Large intestine (tissue), 3 donors: ENCODE measurements at regions not wholly inside any gene's neighbourhood (a gene's known extent, or its start where the extent isn't known, plus 50 kb on each side); places are given as distances from the start of the nearest gene placed in this dataset.
"Not testable (repeated sequence)": the region's sequence is repeated elsewhere in the genome, so short reads cannot be mapped to it uniquely, and the experiment has no call there.

Experiments used
- DNase-seq, 2 donors: peaks; one replicate each; pipeline versions ENCODE4 v3.0.0 to v3.0.0-alpha.2; 2013
- H3K27ac ChIP-seq: one replicate; pipeline ENCODE4 v1.5.1; 2013; ENCODE audit warnings: low read length
- H3K27me3 ChIP-seq: 2 replicates; pipeline ENCODE4 v1.6.1; 2013; ENCODE audit warnings: low read length; ENCODE audit not compliant: control insufficient read depth, insufficient read depth
- H3K36me3 ChIP-seq: 2 replicates; pipeline ENCODE4 v1.6.1; 2013; ENCODE audit warnings: low read length; ENCODE audit not compliant: control insufficient read depth, insufficient read depth
- H3K4me1 ChIP-seq: one replicate; pipeline ENCODE4 v1.6.1; 2013; ENCODE audit warnings: low read length; ENCODE audit not compliant: control insufficient read depth, insufficient read depth
- H3K4me3 ChIP-seq: one replicate; pipeline ENCODE4 v1.5.1; 2013; ENCODE audit warnings: low read length
- H3K9me3 ChIP-seq: one replicate; pipeline ENCODE4 v1.6.1; 2013; ENCODE audit warnings: mild to moderate bottlenecking, low read depth, low read length, moderate library complexity; ENCODE audit not compliant: control insufficient read depth
- WGBS: methylation state at CpG from one replicate; pipeline ENCODE4 v1.1.5; 2013; ENCODE audit warnings: low lambda C conversion rate; ENCODE audit not compliant: insufficient coverage; 5-methylcytosine and 5-hydroxymethylcytosine counted together

DNA sequence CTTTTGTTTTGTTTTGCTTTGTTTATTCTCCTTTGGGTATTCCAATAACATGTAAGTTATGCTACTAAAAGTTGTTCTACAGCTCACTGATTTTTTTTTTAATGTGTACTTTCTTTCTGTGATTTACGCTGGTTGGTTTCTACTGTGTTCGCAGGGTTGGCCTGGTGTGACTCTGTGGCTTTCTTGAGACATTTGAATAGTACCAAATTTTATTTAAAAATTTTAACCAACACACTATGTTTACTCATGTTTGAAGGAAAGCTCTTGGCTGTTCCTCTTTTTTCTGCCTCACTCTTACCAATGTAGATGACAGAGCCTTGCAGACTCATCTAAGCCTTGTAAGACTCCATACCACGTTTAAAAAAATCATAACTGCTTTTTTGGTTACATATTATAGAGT is 1784.9 kb upstream of the DEFB115 start:
- H3K27me3 ChIP-seq, result no peaks in the 10 kb centered on the region
- 70% methylated on average over 2 of the region's 3 CpGs for WGBS
- no peak for DNase-seq

GRCh38 chr20:29492840-29493239 is 1764.6 kb upstream of the DEFB115 start:
- not testable (repeated sequence) for H3K4me3 ChIP-seq, DNase-seq, H3K9me3 ChIP-seq, H3K4me1 ChIP-seq, H3K27me3 ChIP-seq, H3K27ac ChIP-seq, H3K36me3 ChIP-seq
- WGBS, result no CpG with 5 or more reads among the region's 4 CpGs

More for the DNA sequence above, 1784.9 kb upstream of the DEFB115 start:
- Histone ChIP-seq H3K27ac (no peak overlapping the region), H3K4me3 (no peak overlapping the region), H3K4me1 (no peaks in the 10 kb centered on the region), H3K9me3 (no peaks in the 10 kb centered on the region), H3K36me3 (no peaks in the 10 kb centered on the region)

GRCh38 chr20:29496767-29497166 is 1760.7 kb upstream of the DEFB115 start:
- not testable (repeated sequence) for H3K36me3 ChIP-seq, H3K27ac ChIP-seq, H3K4me3 ChIP-seq, H3K9me3 ChIP-seq, H3K4me1 ChIP-seq, DNase-seq, H3K27me3 ChIP-seq
- WGBS, result no CpG with 5 or more reads among the region's 27 CpGs

GRCh38 chr20:29497261-29497671 is 1760.2 kb upstream of the DEFB115 start:
- peak in 1 of 2 donors; percentile 12 for DNase-seq

GRCh38 chr20:29497684-29498083 is 1759.8 kb upstream of the DEFB115 start:
- H3K4me3 ChIP-seq, H3K4me1 ChIP-seq, H3K36me3 ChIP-seq, H3K27me3 ChIP-seq, H3K27ac ChIP-seq, DNase-seq, H3K9me3 ChIP-seq: not testable (repeated sequence)
- WGBS, result 49% methylated on average over 12 of the region's 18 CpGs

More at GRCh38 chr20:29497261-29497671, 1760.2 kb upstream of the DEFB115 start:
- H3K27me3 ChIP-seq, result no peaks in the 10 kb centered on the region
- no peak overlapping the region for H3K4me3 ChIP-seq
- H3K9me3 ChIP-seq, result peaks cover 9% of the 10 kb centered on the region
- H3K4me1 ChIP-seq, result no peaks in the 10 kb centered on the region
- H3K27ac ChIP-seq, result no peak overlapping the region
- H3K36me3 ChIP-seq, result no peaks in the 10 kb centered on the region
- WGBS, result 50% methylated on average over 4 of the region's 39 CpGs

DNA sequence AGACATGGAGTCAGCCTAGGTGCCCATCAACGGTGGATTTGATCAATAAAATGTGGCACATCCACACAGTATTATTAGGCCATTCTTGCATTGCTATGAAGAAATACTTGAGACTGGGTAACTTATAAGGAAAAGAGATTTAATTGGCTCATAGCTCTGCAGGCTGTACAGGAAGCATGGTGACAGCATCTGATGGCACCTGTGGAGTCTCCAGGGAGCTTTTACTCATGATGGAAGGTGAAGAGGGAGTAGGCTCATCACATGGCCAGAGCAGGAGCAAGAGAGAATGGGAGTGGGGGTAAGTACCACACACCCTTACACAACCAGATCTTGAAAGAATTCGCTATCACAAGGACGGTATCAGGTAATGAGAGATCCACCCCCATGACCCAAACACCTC is 1756.7 kb upstream of the DEFB115 start:
- H3K9me3 ChIP-seq, H3K36me3 ChIP-seq, H3K27me3 ChIP-seq, H3K4me1 ChIP-seq, H3K27ac ChIP-seq, H3K4me3 ChIP-seq, DNase-seq: not testable (repeated sequence)
- WGBS, result no CpG with 5 or more reads among the region's 3 CpGs

- H3K27me3 ChIP-seq, H3K27ac ChIP-seq, H3K36me3 ChIP-seq, DNase-seq, H3K4me3 ChIP-seq, H3K9me3 ChIP-seq, H3K4me1 ChIP-seq: not testable (repeated sequence)
- no CpG with 5 or more reads among the region's 13 CpGs for WGBS
Measured at GRCh38 chr20:29514634-29515033, 1742.8 kb upstream of the DEFB115 start.

DNA sequence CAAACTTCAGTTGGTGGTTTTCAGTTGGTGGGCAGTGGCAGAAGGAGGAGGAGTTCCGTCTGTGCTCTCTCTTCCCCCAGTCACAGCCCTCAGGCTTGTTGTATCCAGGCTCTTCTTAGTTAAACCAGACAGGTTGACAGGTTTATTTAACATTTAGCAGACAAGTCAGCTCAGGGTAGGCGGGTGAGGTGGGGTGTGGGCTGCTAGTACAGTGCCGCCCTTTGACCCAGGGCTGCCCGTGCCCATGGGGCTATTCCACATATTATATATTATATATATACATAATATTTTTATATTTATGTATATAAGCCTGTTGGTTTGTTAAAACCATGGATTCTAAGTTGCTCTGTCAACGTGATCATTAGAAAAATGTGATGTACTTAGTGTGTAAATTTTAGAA is 1740.6 kb upstream of the DEFB115 start:
- not testable (repeated sequence) for H3K27ac ChIP-seq, H3K36me3 ChIP-seq, DNase-seq, H3K9me3 ChIP-seq, H3K27me3 ChIP-seq, H3K4me1 ChIP-seq, H3K4me3 ChIP-seq
- no CpG with 5 or more reads among the region's 5 CpGs for WGBS

GRCh38 chr20:29519610-29520241 is 1737.7 kb upstream of the DEFB115 start:
- not testable (repeated sequence) for H3K9me3 ChIP-seq, H3K36me3 ChIP-seq, H3K27me3 ChIP-seq, H3K27ac ChIP-seq, H3K4me3 ChIP-seq, H3K4me1 ChIP-seq, DNase-seq
- no CpG with 5 or more reads among the region's 5 CpGs for WGBS

DNA sequence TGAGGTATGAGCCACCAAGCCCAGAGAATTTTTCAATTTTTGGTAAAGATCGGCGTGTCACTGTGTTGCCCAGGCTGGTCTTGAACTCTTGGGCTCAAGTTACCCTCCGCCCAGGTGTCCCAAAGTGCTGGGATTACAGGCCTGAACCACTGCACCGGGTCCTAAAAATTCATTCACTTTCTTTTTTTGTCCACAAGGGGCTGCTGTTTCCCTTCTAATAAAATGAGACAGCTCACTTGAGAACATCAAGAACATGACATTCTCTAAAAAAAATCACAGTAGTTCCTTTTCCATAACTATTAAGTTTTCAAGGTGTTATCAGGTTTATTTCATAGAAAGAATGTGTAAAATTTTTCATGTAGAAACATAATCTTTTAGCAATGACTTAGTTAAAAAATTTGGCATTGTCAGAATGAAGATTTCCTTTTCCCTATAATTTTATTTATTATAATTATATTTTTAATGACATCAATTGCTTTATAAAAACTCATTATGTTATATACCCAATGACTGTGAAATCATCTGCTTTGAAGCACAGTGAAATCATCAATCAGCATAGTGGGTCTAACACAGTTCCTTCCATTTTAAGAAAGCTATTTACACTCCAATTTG is 1723.8 kb upstream of the DEFB115 start:
- not testable (repeated sequence) for DNase-seq, H3K36me3 ChIP-seq, H3K4me1 ChIP-seq, H3K27me3 ChIP-seq, H3K9me3 ChIP-seq, H3K4me3 ChIP-seq, H3K27ac ChIP-seq
- WGBS, result no CpG with 5 or more reads among the region's 4 CpGs
